ENCODE measurements at regions not wholly inside any gene's neighbourhood (a gene's known extent, or its start where the extent isn't known, plus 50 kb on each side); places are given as distances from the start of the nearest gene placed in this dataset.

DNA sequence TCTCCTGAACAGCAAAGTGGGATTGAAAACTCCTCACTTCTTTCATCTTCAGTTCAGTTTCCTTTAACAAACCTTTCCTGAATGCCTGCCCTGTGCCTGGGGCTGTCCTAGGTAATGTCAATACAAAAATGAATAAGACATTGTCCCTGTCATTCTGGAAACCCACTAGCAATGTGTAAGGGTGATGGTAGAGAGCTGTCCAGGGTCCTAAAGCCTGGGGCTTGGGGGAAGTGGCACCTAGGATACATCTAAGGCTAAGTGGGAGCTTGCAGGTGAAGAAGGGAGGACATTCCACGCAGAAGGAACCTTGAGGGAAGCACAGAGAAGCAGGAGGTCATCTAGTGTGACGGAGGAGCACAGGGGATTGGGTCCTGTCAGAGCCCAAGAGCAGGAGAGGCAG is 212.7 kb upstream of the PPP2R3A start:
- Histone ChIP-seq H3K9ac (no peak overlapping the region), H3K9me3 (replicated peaks in 1 of 11) (no peaks in the 10 kb centered on the region), H3K36me3 (no peaks in the 10 kb centered on the region), H3K4me1 (peaks cover 0 to 3% (median 0%) of the 10 kb centered on the region in 10 experiments; a peak in 1 of 20 replicates), H3K27me3 (no peaks in the 10 kb centered on the region), H3K4me2 (no peak overlapping the region), H4K20me1 (no peaks in the 10 kb centered on the region), H3K4me3 (no peak overlapping the region), H3K27ac (no peak overlapping the region)
- no peak for TF ChIP-seq Cebpa-rat (IDR thresholded peaks at IDR 0.05)

DNA sequence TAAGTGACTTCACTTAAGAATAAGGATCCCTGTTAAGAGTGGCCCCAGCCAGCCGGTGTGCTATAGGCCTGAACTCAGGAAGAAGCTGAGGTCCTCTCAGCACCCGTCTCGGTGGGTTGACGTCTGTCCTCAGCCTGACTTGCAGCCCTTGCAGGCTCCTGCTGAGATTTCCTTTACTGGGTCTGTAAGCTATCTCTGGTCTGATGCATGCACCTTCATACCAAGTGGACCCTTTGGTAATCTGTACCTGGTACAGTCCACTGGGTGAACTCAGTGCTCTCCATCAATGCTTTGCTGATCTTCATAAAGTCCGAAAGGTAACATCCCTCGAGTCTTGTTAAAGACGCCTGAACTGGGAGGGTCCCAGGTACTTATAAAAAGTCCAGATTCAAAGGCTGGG is 212.0 kb upstream of the PPP2R3A start:
- Histone ChIP-seq H3K27me3 (no peaks in the 10 kb centered on the region), H3K36me3 (no peaks in the 10 kb centered on the region), H3K4me2 (no peak overlapping the region), H3K9ac (no peak overlapping the region), H3K4me3 (no peak overlapping the region), H3K9me3 (replicated peaks in 1 of 11) (no peaks in the 10 kb centered on the region), H3K4me1 (peaks cover 0 to 3% (median 0%) of the 10 kb centered on the region in 10 experiments; a peak in 1 of 20 replicates), H4K20me1 (no peaks in the 10 kb centered on the region), H3K27ac (no peak overlapping the region)
- TF ChIP-seq Cebpa-rat (IDR thresholded peaks at IDR 0.05), result no peak

DNA sequence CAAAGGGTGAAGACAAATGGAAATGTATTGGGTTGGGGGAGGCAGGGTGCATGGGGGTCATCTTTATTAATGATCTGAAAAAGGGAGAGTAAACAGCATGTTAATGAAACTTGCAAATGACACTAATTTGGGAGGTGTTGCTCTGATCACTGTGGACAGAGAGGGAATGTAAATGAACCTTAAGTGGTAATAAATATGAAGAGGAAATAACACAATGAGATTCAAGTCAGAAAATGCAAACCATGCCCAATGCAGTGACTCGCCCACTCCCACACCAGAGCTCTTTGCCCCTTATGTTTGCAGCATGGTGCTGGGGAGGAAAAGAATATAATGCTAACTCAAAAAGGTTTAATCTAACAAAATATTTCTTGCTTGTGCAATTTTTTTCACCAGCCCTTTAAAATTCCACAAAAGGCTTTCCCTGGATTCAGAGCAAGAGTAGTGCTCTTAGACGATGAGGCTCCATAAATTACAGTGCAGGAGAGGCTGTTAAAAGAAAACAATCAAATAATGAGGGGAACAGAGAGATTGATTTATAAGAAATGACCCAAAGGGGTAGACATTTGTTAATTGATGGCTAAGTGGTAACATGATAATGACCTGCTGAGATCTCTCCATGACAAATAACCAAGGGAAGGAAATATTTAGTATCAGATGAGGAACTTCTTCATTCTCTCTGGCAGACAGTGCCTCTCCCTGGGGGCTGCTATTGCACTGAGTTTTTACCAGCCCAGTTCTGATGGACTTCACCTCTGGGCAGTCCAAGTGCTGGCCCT is 210.0 kb upstream of the PPP2R3A start:
- Histone ChIP-seq H3K4me1 (peaks cover 0 to 3% (median 0%) of the 10 kb centered on the region in 10 experiments; a peak in 1 of 20 replicates), H3K36me3 (no peaks in the 10 kb centered on the region)
- no peak for TF ChIP-seq Cebpa-rat (IDR thresholded peaks at IDR 0.05)

DNA sequence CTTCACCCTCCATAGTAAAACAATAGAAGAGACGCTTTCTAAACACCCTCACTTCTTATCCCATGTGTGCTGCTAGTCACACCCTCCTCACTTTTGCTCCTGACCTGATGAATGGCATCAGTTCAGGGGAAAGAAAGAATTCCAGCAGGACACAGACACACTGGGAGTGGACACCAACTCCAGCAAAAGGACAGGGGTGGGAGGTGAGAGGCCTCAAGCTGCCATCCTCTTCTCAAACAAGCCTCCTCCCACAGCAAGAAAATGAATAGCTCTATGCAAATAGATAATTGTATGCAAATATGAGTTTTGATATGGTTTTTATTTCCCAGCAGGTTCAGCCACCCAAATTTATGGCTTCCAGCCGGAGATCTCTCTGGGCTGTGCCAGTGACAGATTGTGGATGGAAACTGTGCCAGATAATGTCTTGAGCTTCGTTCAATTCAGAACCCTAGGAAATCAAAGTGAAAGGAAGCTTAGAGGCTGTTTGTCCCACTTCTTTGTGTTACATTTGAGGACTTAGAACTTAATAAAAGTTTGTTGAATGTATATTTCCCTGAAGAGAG is 209.3 kb upstream of the PPP2R3A start:
- H3K9me3 ChIP-seq (replicated peaks in 1 of 11), result no peaks in the 10 kb centered on the region
- TF ChIP-seq Cebpa-rat (IDR thresholded peaks at IDR 0.05), result no peak
- H3K27me3 ChIP-seq, result no peaks in the 10 kb centered on the region
- H3K4me1 ChIP-seq, result peaks cover 0 to 3% (median 0%) of the 10 kb centered on the region in 10 experiments; a peak in 1 of 20 replicates
- no peak overlapping the region for H3K4me3 ChIP-seq
- H3K9ac ChIP-seq, result no peak overlapping the region
- H3K27ac ChIP-seq, result no peak overlapping the region
- H3K4me2 ChIP-seq, result no peak overlapping the region
- no peaks in the 10 kb centered on the region for H4K20me1 ChIP-seq
- H3K36me3 ChIP-seq, result no peaks in the 10 kb centered on the region

More for the DNA sequence above, 210.0 kb upstream of the PPP2R3A start:
- Histone ChIP-seq H4K20me1 (no peaks in the 10 kb centered on the region), H3K27ac (no peak overlapping the region), H3K9ac (no peak overlapping the region), H3K9me3 (replicated peaks in 1 of 11) (no peaks in the 10 kb centered on the region), H3K27me3 (no peaks in the 10 kb centered on the region), H3K4me3 (no peak overlapping the region), H3K4me2 (no peak overlapping the region)

DNA sequence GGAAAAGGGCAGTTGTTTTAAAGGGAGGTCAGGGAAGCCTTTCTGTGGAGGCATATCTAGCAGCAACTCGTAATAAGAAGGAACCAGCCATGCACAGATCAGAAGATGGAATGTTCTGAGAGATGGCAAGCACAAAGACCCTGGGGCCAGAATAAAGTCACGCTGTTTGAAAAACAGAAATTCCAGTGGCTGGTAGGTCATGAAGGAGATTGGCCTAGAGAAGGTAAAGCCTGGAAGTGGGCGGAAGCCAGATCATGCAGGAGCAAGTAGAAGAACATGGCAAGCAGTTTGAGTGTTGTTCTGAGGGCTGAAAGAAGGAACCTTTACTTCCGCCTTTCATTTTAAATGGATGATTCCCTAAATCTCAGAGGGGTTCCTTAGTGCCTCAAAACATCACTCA is 208.1 kb upstream of the PPP2R3A start:
- H3K9me3 ChIP-seq (replicated peaks in 1 of 11), result no peaks in the 10 kb centered on the region
- no peaks in the 10 kb centered on the region for H3K27me3 ChIP-seq
- no peaks in the 10 kb centered on the region for H3K36me3 ChIP-seq
- no peak overlapping the region for H3K4me3 ChIP-seq
- H3K9ac ChIP-seq, result no peak overlapping the region
- no peak overlapping the region for H3K4me2 ChIP-seq
- no peaks in the 10 kb centered on the region for H4K20me1 ChIP-seq
- H3K27ac ChIP-seq, result no peak overlapping the region
- TF ChIP-seq Cebpa-rat (IDR thresholded peaks at IDR 0.05), result no peak
- H3K4me1 ChIP-seq, result peaks cover 0 to 5% (median 0%) of the 10 kb centered on the region in 10 experiments; a peak in 4 of 20 replicates

DNA sequence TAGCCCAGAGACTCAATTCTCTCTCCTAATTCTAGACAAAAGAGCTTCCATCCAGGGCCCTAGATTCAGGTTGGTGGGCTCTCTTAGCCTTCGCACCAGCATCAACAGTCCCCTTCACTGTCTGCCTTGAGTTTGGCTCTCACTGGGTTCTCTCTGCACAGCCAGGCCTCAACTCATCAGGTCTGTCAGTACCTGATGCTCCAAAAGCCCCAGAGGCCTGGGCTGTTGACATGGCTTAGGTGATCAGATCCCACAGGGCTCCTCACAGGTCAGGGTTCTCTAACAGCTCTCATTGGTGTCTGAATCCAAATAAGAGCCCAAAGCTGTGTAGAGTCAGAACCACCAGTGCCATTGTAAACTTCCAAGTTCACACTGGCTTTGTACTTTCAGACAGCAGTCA is 206.6 kb upstream of the PPP2R3A start:
- Histone ChIP-seq H3K36me3 (no peaks in the 10 kb centered on the region), H3K27ac (no peak overlapping the region), H3K9me3 (replicated peaks in 1 of 11) (no peaks in the 10 kb centered on the region), H3K4me2 (no peak overlapping the region), H4K20me1 (no peaks in the 10 kb centered on the region), H3K4me3 (no peak overlapping the region), H3K4me1 (peaks cover 0 to 7% (median 0%) of the 10 kb centered on the region in 10 experiments; a peak in 4 of 20 replicates), H3K27me3 (no peaks in the 10 kb centered on the region), H3K9ac (no peak overlapping the region)
- no peak for TF ChIP-seq Cebpa-rat (IDR thresholded peaks at IDR 0.05)

DNA sequence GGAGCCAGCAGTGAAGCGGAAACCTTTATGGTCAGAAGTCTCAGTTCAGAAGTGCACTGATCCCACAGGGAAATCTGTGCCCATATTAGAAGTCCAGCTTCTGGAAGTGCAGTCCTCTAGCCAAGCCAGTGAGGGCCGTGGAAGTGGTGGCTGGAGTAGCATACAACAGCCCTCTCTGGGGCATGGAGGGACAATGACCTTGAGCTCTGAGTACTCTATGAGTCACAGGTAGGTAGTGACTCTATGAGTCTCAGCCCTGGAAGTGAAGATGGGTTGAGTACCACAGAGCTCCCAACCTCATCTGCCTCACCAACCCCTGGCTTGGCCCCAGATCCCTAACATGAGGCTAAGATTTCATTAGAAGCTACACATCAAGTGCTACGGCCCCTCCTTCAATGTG is 205.9 kb upstream of the PPP2R3A start:
- peaks cover 0 to 5% (median under 1%) of the 10 kb centered on the region in 11 experiments; a peak in 5 of 22 replicates for H3K9me3 ChIP-seq (replicated peaks in 1 of 11)
- no peak overlapping the region for H3K9ac ChIP-seq
- TF ChIP-seq Cebpa-rat (IDR thresholded peaks at IDR 0.05), result no peak
- no peak overlapping the region for H3K27ac ChIP-seq
- H3K36me3 ChIP-seq, result no peaks in the 10 kb centered on the region
- H3K4me3 ChIP-seq, result no peak overlapping the region
- H3K4me2 ChIP-seq, result no peak overlapping the region
- peaks cover 0 to 7% (median 0%) of the 10 kb centered on the region in 10 experiments; a peak in 4 of 20 replicates for H3K4me1 ChIP-seq
- H3K27me3 ChIP-seq, result no peaks in the 10 kb centered on the region
- H4K20me1 ChIP-seq, result no peaks in the 10 kb centered on the region

DNA sequence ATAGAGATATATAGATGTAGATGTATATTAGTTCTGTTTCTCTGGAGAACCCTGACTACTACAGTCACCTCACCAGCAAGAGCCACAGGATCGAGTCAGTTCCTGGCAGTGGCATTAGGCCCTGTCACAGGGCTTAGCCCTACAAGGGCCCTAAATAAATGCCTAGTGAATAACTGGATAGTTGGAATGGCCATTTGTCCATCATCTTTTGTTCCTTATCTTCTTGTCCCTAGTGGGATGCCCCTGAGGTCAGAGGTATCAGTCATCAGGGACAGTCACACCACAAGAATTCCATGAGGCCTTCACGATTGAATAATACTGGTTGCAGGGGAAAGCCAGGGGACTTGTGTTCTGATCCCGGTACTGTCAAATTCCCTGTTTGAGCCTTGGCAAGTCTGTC is 204.9 kb upstream of the PPP2R3A start:
- Histone ChIP-seq H3K9ac (no peak overlapping the region), H3K4me3 (no peak overlapping the region), H3K27ac (no peak overlapping the region), H3K4me2 (no peak overlapping the region), H4K20me1 (no peaks in the 10 kb centered on the region), H3K4me1 (peaks cover 0 to 7% (median 0%) of the 10 kb centered on the region in 10 experiments; a peak in 4 of 20 replicates), H3K36me3 (no peaks in the 10 kb centered on the region), H3K27me3 (no peaks in the 10 kb centered on the region), H3K9me3 (replicated peaks in 1 of 11) (peaks cover 7 to 14% (median 9%) of the 10 kb centered on the region in 11 experiments; a peak in 20 of 22 replicates)
- no peak for TF ChIP-seq Cebpa-rat (IDR thresholded peaks at IDR 0.05)

- no peaks in the 10 kb centered on the region for H3K27me3 ChIP-seq
- H3K9me3 ChIP-seq (replicated peaks in 1 of 11), result peaks cover 7 to 21% (median 13%) of the 10 kb centered on the region in 11 experiments; a peak in 20 of 22 replicates
- H3K4me1 ChIP-seq, result peaks cover 0 to 7% (median 0%) of the 10 kb centered on the region in 10 experiments; a peak in 4 of 20 replicates
- no peak overlapping the region for H3K27ac ChIP-seq
- no peak overlapping the region for H3K9ac ChIP-seq
- H3K36me3 ChIP-seq, result no peaks in the 10 kb centered on the region
- peak overlapping the region in 1 of 11 experiments; percentile 10; a peak in 2 of 22 replicates for H3K4me2 ChIP-seq
- H4K20me1 ChIP-seq, result no peaks in the 10 kb centered on the region
- no peak overlapping the region for H3K4me3 ChIP-seq
- TF ChIP-seq Cebpa-rat (IDR thresholded peaks at IDR 0.05), result no peak
These were observed 203.2 kb upstream of the PPP2R3A start for GRCh38 chr3:135762188-135762856.
